Mammary epithelial cell (primary cell): ENCODE measurements at regions not wholly inside any gene's neighbourhood (a gene's known extent, or its start where the extent isn't known, plus 50 kb on each side); places are given as distances from the start of the nearest gene placed in this dataset.
"Not testable (repeated sequence)": the region's sequence is repeated elsewhere in the genome, so short reads cannot be mapped to it uniquely, and the experiment has no call there.

Experiments used
- CTCF ChIP-seq, 2 donors: IDR thresholded peaks in 1 of 2; conservative IDR thresholded peaks in 1 of 2; 2 replicates each; pipeline ENCODE4 v1.5.1; 2011 to 2012; ENCODE audit warnings: inconsistent platforms in 2 of 2, low read length in 2 of 2, mild to moderate bottlenecking in 2 of 2, control low read depth in 1 of 2, low read depth in 1 of 2; ENCODE audit not compliant: insufficient read depth in 1 of 2; ENCODE audit errors: extremely low read depth in 1 of 2
- EZH2 ChIP-seq: IDR thresholded peaks from 2 replicates; pipeline ENCODE4 v1.6.1; 2012; ENCODE audit warnings: low read length, inconsistent platforms, borderline replicate concordance

- TF ChIP-seq CTCF (conservative IDR thresholded peaks at IDR 0.05 in 1 of 2, IDR thresholded peaks at IDR 0.05 in 1 of 2; ENCODE audit: extremely low read depth in 1 of 2, insufficient read depth in 1 of 2, low read depth in 1 of 2, low read length in 2 of 2); EZH2: not testable (repeated sequence)
Observed at GRCh38 chr12:9510392-9511011, 97.2 kb downstream of the KLRB1 start.
